ENCODE measurements at regions not wholly inside any gene's neighbourhood (a gene's known extent, or its start where the extent isn't known, plus 50 kb on each side); places are given as distances from the start of the nearest gene placed in this dataset.

- TF ChIP-seq, protein P1, sequence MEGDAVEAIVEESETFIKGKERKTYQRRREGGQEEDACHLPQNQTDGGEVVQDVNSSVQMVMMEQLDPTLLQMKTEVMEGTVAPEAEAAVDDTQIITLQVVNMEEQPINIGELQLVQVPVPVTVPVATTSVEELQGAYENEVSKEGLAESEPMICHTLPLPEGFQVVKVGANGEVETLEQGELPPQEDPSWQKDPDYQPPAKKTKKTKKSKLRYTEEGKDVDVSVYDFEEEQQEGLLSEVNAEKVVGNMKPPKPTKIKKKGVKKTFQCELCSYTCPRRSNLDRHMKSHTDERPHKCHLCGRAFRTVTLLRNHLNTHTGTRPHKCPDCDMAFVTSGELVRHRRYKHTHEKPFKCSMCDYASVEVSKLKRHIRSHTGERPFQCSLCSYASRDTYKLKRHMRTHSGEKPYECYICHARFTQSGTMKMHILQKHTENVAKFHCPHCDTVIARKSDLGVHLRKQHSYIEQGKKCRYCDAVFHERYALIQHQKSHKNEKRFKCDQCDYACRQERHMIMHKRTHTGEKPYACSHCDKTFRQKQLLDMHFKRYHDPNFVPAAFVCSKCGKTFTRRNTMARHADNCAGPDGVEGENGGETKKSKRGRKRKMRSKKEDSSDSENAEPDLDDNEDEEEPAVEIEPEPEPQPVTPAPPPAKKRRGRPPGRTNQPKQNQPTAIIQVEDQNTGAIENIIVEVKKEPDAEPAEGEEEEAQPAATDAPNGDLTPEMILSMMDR (conservative IDR thresholded peaks at IDR 0.05 in 1 of 2, IDR thresholded peaks at IDR 0.05 in 1 of 2; ENCODE audit: low read depth in 1 of 2, low read length in 2 of 2): no peak
- TF ChIP-seq EZH2 (IDR thresholded peaks at IDR 0.05; ENCODE audit: low read length, missing control alignments): no peak
Observed at GRCh38 chr1:184861755-184862336, 107.2 kb upstream of the EDEM3 start.

Measured in fibroblast of lung (primary cell).